ENCODE measurements at regions not wholly inside any gene's neighbourhood (a gene's known extent, or its start where the extent isn't known, plus 50 kb on each side); places are given as distances from the start of the nearest gene placed in this dataset.

- DNase-seq (peak; percentile 76), ATAC-seq (ENCODE audit: low read depth) (peak; percentile 64)
- Histone ChIP-seq H2BK20ac (ENCODE audit: low read depth, low read length) (no peak overlapping the region), H3K27ac (ENCODE audit: insufficient read depth, low read length) (no peak overlapping the region), H3K9me3 (ENCODE audit: control insufficient read depth, insufficient read depth, low read length) (no peaks in the 10 kb centered on the region), H2BK5ac (ENCODE audit: low read depth, low read length, poor library complexity, severe bottlenecking) (peak overlapping the region; percentile 63), H3K36me3 (ENCODE audit: control insufficient read depth, insufficient read depth, low read length) (no peaks in the 10 kb centered on the region), H3K79me1 (ENCODE audit: low read depth in 1 of 2, low read length in 2 of 2) (no peaks in the 10 kb centered on the region), H3K4me1 (ENCODE audit: control insufficient read depth, insufficient read depth, low read length) (peaks cover 5% of the 10 kb centered on the region; the same call in 1 of the 2 replicates), H3K14ac (replicated peaks; ENCODE audit: low read depth, low read length) (no peak overlapping the region), H4K5ac (ENCODE audit: low read depth, low read length) (no peak overlapping the region), H3K4ac (ENCODE audit: low read depth, low read length) (no peak overlapping the region; the same call in 1 of the 2 replicates), H3K23ac (ENCODE audit: low read depth, low read length) (no peak overlapping the region), H2AK9ac (replicated peaks; ENCODE audit: low read depth, low read length, poor library complexity) (no peak overlapping the region), H3K56ac (ENCODE audit: extremely low read depth, insufficient read depth, low read length) (no peak overlapping the region), H3K9ac (ENCODE audit: low read depth, low read length) (no peak overlapping the region), H3K27me3 (ENCODE audit: control insufficient read depth, insufficient read depth, low read length) (no peaks in the 10 kb centered on the region), H3K4me3 (ENCODE audit: insufficient read depth, low read depth, low read length) (no peak overlapping the region), H2BK120ac (ENCODE audit: low read depth, low read length) (no peak overlapping the region), H4K20me1 (ENCODE audit: insufficient read depth, low read length) (no peaks in the 10 kb centered on the region), H2AK5ac (ENCODE audit: low read depth, low read length) (no peak overlapping the region), H4K8ac (ENCODE audit: low read depth in 2 of 2, low read length in 2 of 2) (peak overlapping the region in 1 of 2 experiments; percentile 5; a peak in 1 of 4 replicates), H2AFZ (replicated peaks; ENCODE audit: low read length, poor library complexity) (no peak overlapping the region), H3K9me1 (ENCODE audit: insufficient read depth, low read length) (peaks cover 2% of the 10 kb centered on the region; the same call in 1 of the 2 replicates), H2BK15ac (ENCODE audit: low read depth, low read length) (no peak overlapping the region), H4K91ac (ENCODE audit: insufficient read depth, low read depth, low read length) (no peak overlapping the region), H3K4me2 (ENCODE audit: low read depth, low read length) (no peak overlapping the region), H3K18ac (ENCODE audit: low read depth, low read length) (no peak overlapping the region)
- in situ Hi-C loops (cut with MboI; ENCODE audit: low sequenced_read_pairs) (no loop called here), dilution Hi-C loops (cut with HindIII; ENCODE audit: low sequenced_read_pairs, unreplicated experiment) (no loop called here), intact Hi-C loops (cut with micrococcal nuclease) (no loop called here)
- no CpG with 5 or more reads among the region's 1 CpG for WGBS, 2 experiments (ENCODE audit: extremely low coverage in 2 of 2, insufficient read length in 1 of 2)
- TF ChIP-seq MAFK (IDR thresholded peaks at IDR 0.05; ENCODE audit: low read depth, low read length) = peak; percentile 91
- no peak for TF ChIP-seq CHD1 (IDR thresholded peaks at IDR 0.05; ENCODE audit: low read depth, low read length)
- TF ChIP-seq CEBPB (IDR thresholded peaks at IDR 0.05; ENCODE audit: low read depth, low read length) = no peak
- no peak for TF ChIP-seq MXI1 (IDR thresholded peaks at IDR 0.05; ENCODE audit: borderline replicate concordance, low read depth, low read length)
- TF ChIP-seq POLR2A (IDR thresholded peaks at IDR 0.05; ENCODE audit: low read depth, low read length) = no peak
- no peak for TF ChIP-seq SMC3 (IDR thresholded peaks at IDR 0.05; ENCODE audit: low read depth, low read length)
- TF ChIP-seq NFE2L2 (IDR thresholded peaks at IDR 0.05; ENCODE audit: low read depth, low read length) = peak; percentile 100
- TF ChIP-seq FOS (IDR thresholded peaks at IDR 0.05; ENCODE audit: low read depth, low read length) = peak; percentile 37; the same call in 1 of the 2 replicates
- TF ChIP-seq MAZ (IDR thresholded peaks at IDR 0.05; ENCODE audit: borderline replicate concordance, low read depth, low read length) = no peak
- TF ChIP-seq CTCF (conservative IDR thresholded peaks at IDR 0.05; ENCODE audit: low read depth, low read length) = no peak
- TF ChIP-seq RCOR1 (IDR thresholded peaks at IDR 0.05; ENCODE audit: insufficient replicate concordance, low read length) = no peak
- TF ChIP-seq ELK1 (IDR thresholded peaks at IDR 0.05; ENCODE audit: borderline replicate concordance, low read depth, low read length) = no peak
- no peak for TF ChIP-seq RAD21 (IDR thresholded peaks at IDR 0.05; ENCODE audit: low read length)
- no peak for TF ChIP-seq USF2 (IDR thresholded peaks at IDR 0.05; ENCODE audit: low read depth, low read length)
- TF ChIP-seq RFX5 (IDR thresholded peaks at IDR 0.05; ENCODE audit: low read depth, low read length) = no peak
- ChIA-PET CTCF (no interaction called here), POLR2A (ENCODE audit: unreplicated experiment) (no interaction called here)
- no TSS peak for BruUV-seq (replicated peaks)
Observed at GRCh38 chr12:102638777-102639176, 158.4 kb upstream of the IGF1 start.
